Stomach (tissue), 4 donors: ENCODE measurements at regions not wholly inside any gene's neighbourhood (a gene's known extent, or its start where the extent isn't known, plus 50 kb on each side); places are given as distances from the start of the nearest gene placed in this dataset.

Experiments used
- CTCF ChIP-seq, 7 experiments: fragments of 450-650 bp in 4 of 7; fragments of 200-600 bp in 3 of 7; sonication (generic) in 3 of 7; IDR thresholded peaks; one replicate each; pipeline ENCODE4 v1.5.1; 2016 to 2019; ENCODE audit warnings: antibody characterized with exemption in 7 of 7, control low read depth in 2 of 7, mild to moderate bottlenecking in 1 of 7
- EP300 ChIP-seq: sonication (generic); formaldehyde crosslinking; IDR thresholded peaks from one replicate; pipeline ENCODE4 v1.6.1; 2017; ENCODE audit warnings: antibody characterized with exemption
- POLR2A ChIP-seq, 4 donors: fragments of 450-650 bp; IDR thresholded peaks; one replicate each; pipeline ENCODE4 v1.6.1; 2016; ENCODE audit warnings: antibody characterized with exemption in 4 of 4, control low read depth in 2 of 4, mild to moderate bottlenecking in 1 of 4, moderate library complexity in 1 of 4
- POLR2AphosphoS5 ChIP-seq, 3 donors: sonication (generic); formaldehyde crosslinking; IDR thresholded peaks; one replicate each; pipeline ENCODE4 v1.6.1; 2016; ENCODE audit warnings: antibody characterized with exemption in 3 of 3

- TF ChIP-seq CTCF (IDR thresholded peaks at IDR 0.05) = no peak
- no peak for TF ChIP-seq POLR2A (IDR thresholded peaks at IDR 0.05)
- no peak for TF ChIP-seq POLR2AphosphoS5 (IDR thresholded peaks at IDR 0.05)
- no peak for TF ChIP-seq EP300
These were observed 695.7 kb upstream of the POU3F3 start for GRCh38 chr2:104158191-104158590.
